CD14-positive monocyte (primary cell): ENCODE measurements at regions not wholly inside any gene's neighbourhood (a gene's known extent, or its start where the extent isn't known, plus 50 kb on each side); places are given as distances from the start of the nearest gene placed in this dataset.

Source experiments
- DNase-seq, 3 donors: peaks; one replicate each; pipeline ENCODE4 v3.0.0-alpha.2; 2011 to 2022
- H2AFZ ChIP-seq: 2 replicates; pipeline ENCODE4 v1.6.0; 2012; ENCODE audit warnings: mild to moderate bottlenecking, low read depth, low read length, inconsistent platforms; ENCODE audit not compliant: insufficient read depth, poor library complexity, severe bottlenecking
- H3K27ac ChIP-seq, 2 donors: 1 replicate in 1 of 2; 2 replicates in 1 of 2; pipeline ENCODE4 v1.5.1; 2012 to 2013; ENCODE audit warnings: low read length in 2 of 2, control low read depth in 1 of 2, inconsistent platforms in 1 of 2, low read depth in 1 of 2, mild to moderate bottlenecking in 1 of 2
- H3K27me3 ChIP-seq, 2 donors: one replicate each; pipeline versions ENCODE4 v1.6.0 to v1.6.1; 2011 to 2013; ENCODE audit warnings: low read length in 2 of 2; ENCODE audit not compliant: control insufficient read depth in 2 of 2, insufficient read depth in 2 of 2
- H3K36me3 ChIP-seq, 2 donors: replicated peaks in 1 of 2; 1 replicate in 1 of 2; 2 replicates in 1 of 2; pipeline versions ENCODE4 v1.5.1 to v1.6.1; 2012 to 2013; ENCODE audit warnings: low read length in 2 of 2, control low read depth in 1 of 2, inconsistent platforms in 1 of 2, mild to moderate bottlenecking in 1 of 2; ENCODE audit not compliant: insufficient read depth in 2 of 2, control insufficient read depth in 1 of 2
- H3K4me1 ChIP-seq, 2 donors: 1 replicate in 1 of 2; 2 replicates in 1 of 2; pipeline versions ENCODE4 v1.5.1 to v1.6.1; 2012 to 2013; ENCODE audit warnings: low read length in 2 of 2, control low read depth in 1 of 2, inconsistent platforms in 1 of 2, mild to moderate bottlenecking in 1 of 2, moderate library complexity in 1 of 2; ENCODE audit not compliant: insufficient read depth in 2 of 2, control insufficient read depth in 1 of 2
- H3K4me2 ChIP-seq: replicated peaks from 2 replicates; pipeline ENCODE3; 2012; ENCODE audit warnings: low read length, moderate library complexity, mild to moderate bottlenecking; ENCODE audit not compliant: poor library complexity, severe bottlenecking; ENCODE audit errors: extremely low read depth
- H3K4me3 ChIP-seq, 3 experiments: fragments of 200-600 bp in 1 of 3; sonication (generic) in 1 of 3; replicated peaks in 1 of 3; 1 replicate in 2 of 3; 2 replicates in 1 of 3; pipeline ENCODE4 v1.5.1; 2011 to 2013; ENCODE audit warnings: low read length in 3 of 3, mild to moderate bottlenecking in 3 of 3, control low read depth in 2 of 3, low read depth in 2 of 3, inconsistent platforms in 1 of 3, moderate library complexity in 1 of 3
- H3K79me2 ChIP-seq: 2 replicates; pipeline ENCODE4 v1.6.0; 2012; ENCODE audit warnings: mild to moderate bottlenecking, control low read depth, inconsistent platforms, low read length, moderate library complexity; ENCODE audit not compliant: insufficient read depth
- H3K9ac ChIP-seq: 2 replicates; pipeline ENCODE4 v1.6.0; 2017; ENCODE audit warnings: low read length, mild to moderate bottlenecking; ENCODE audit not compliant: insufficient read depth, poor library complexity, severe bottlenecking
- H3K9me3 ChIP-seq, 2 donors: replicated peaks in 1 of 2; 1 replicate in 1 of 2; 2 replicates in 1 of 2; pipeline versions ENCODE4 v1.5.1 to v1.6.1; 2012 to 2013; ENCODE audit warnings: low read length in 2 of 2, control low read depth in 1 of 2; ENCODE audit not compliant: control insufficient read depth in 1 of 2, insufficient read depth in 1 of 2
- H4K20me1 ChIP-seq: 2 replicates; pipeline ENCODE4 v1.6.0; 2012; ENCODE audit warnings: mild to moderate bottlenecking, low read length, control low read depth, moderate library complexity; ENCODE audit not compliant: insufficient read depth
- H3K27ac Mint-ChIP-seq, 7 donors: one replicate each; pipeline ENCODE4 v1.8.0; 2020; ENCODE audit warnings: mild to moderate bottlenecking in 7 of 7, mixed read lengths in 7 of 7, moderate library complexity in 6 of 7, inconsistent platforms in 2 of 7
- H3K27me3 Mint-ChIP-seq, 3 donors: one replicate each; pipeline ENCODE4 v1.8.0; 2021 to 2022; ENCODE audit warnings: low read depth in 3 of 3, mild to moderate bottlenecking in 3 of 3, mixed read lengths in 3 of 3, moderate library complexity in 3 of 3, inconsistent platforms in 1 of 3
- H3K36me3 Mint-ChIP-seq, 2 donors: one replicate each; pipeline ENCODE4 v1.8.0; 2020; ENCODE audit warnings: mixed read lengths in 2 of 2, inconsistent platforms in 1 of 2, mild to moderate bottlenecking in 1 of 2
- H3K4me1 Mint-ChIP-seq: one replicate; pipeline ENCODE4 v1.8.0; 2020; ENCODE audit warnings: mild to moderate bottlenecking, mixed read lengths
- H3K4me3 Mint-ChIP-seq, 2 donors: one replicate each; pipeline ENCODE4 v1.8.0; 2020; ENCODE audit warnings: mild to moderate bottlenecking in 2 of 2, mixed read lengths in 2 of 2, moderate library complexity in 1 of 2
- H3K9me3 Mint-ChIP-seq, 7 donors: one replicate each; pipeline ENCODE4 v1.8.0; 2020 to 2022; ENCODE audit warnings: mixed read lengths in 7 of 7, mild to moderate bottlenecking in 6 of 7, moderate library complexity in 6 of 7, inconsistent platforms in 2 of 7
- CTCF ChIP-seq: fragments of 200-600 bp; IDR thresholded peaks from one replicate; pipeline ENCODE4 v1.8.0; 2022; ENCODE audit warnings: antibody characterized with exemption, mild to moderate bottlenecking
- whole genome bisulfite sequencing: methylation state at CpG from one replicate; pipeline ENCODE4 v1.1.5; 2013; ENCODE audit warnings: missing lambda C conversion rate; ENCODE audit not compliant: insufficient coverage; 5-methylcytosine and 5-hydroxymethylcytosine counted together
- intact Hi-C, 2 donors: fragments of 100-400 bp; cut with micrococcal nuclease; formaldehyde crosslinking; loops; one replicate each; pipeline versions ENCODE4 v1.15.0 to v1.15.1; 2023

DNA sequence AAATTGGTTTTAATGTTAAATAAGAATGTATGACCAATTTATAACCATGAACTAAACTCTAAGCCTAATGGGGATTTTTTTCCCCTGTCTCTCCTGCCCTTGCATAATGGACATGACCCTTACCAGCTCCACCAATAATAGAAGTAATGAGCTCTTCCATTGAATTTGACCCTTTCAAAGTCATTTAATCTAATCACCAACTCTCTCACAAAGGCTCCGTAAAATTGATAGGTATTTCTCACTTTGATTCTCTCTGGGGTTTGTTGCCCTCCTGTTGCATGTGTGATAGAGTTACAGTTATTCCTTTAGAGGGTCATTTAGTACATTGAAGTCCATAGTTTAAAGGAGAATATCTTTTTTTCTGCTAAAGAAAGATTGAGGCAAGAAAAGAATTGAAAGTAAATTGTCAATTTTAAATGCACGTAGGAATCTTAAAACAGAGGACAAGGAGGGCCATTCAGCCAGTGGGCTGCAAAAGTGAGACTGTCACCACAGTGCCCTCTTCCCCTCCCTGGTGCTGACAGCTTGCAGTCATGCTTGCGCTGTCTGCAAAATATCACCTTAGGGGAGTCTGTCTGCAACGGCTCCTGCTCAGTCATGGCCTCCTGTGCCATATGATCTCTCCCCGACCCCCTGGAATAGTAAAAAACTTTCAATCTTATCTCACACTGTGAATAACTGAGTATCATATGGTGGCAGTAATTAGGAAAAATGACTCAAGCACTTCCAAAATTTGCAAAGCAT lies 307.5 kb upstream of the GNPDA2 start:
- no peaks in the 10 kb centered on the region for H3K4me1 ChIP-seq
- no peak for DNase-seq
- Mint-ChIP-seq H3K4me3 (no peak overlapping the region), H3K27ac (no peak overlapping the region), H3K27me3 (peaks cover 0 to 2% (median 0%) of the 10 kb centered on the region in 3 donors), H3K36me3 (no peaks in the 10 kb centered on the region), H3K4me1 (no peaks in the 10 kb centered on the region), H3K9me3 (peaks cover 0 to 6% (median 2%) of the 10 kb centered on the region in 7 donors)
- intact Hi-C loops = no loop called here
- H3K9ac ChIP-seq = no peak overlapping the region
- WGBS = 100% methylated on average over 1 of the region's 5 CpGs
- H3K36me3 ChIP-seq = no peaks in the 10 kb centered on the region
- H3K4me3 ChIP-seq = no peak overlapping the region
- no peak for TF ChIP-seq CTCF
- H4K20me1 ChIP-seq = no peaks in the 10 kb centered on the region
- H3K4me2 ChIP-seq = no peak overlapping the region
- no peaks in the 10 kb centered on the region for H3K27me3 ChIP-seq
- peaks cover 0 to 4% of the 10 kb centered on the region in 2 donors for H3K9me3 ChIP-seq
- H3K27ac ChIP-seq = no peak overlapping the region
- H2AFZ ChIP-seq = no peak overlapping the region
- H3K79me2 ChIP-seq = no peaks in the 10 kb centered on the region

DNA sequence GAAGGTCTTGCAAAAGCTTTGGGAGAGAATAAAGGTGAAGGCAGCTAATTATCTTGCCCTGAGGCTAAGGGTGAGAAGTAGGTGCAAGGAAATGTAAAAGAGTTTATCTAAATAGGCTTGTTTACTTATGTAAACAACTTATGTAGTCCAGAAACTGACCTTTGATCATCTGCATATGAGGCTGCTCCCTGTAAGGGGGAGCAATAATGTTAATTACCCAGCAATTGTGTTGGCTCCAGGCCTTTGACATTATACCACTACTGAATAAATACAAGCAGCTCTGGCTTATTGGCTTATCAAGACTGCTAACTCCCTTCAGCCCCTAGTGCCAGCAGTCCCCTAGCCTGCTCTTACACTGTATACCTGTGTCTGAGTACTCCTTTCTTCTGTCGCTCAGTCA lies 303.7 kb upstream of the GNPDA2 start:
- Histone ChIP-seq H3K79me2 (no peaks in the 10 kb centered on the region), H2AFZ (no peak overlapping the region), H4K20me1 (no peaks in the 10 kb centered on the region), H3K4me3 (no peak overlapping the region), H3K9ac (no peak overlapping the region), H3K4me2 (no peak overlapping the region), H3K9me3 (peaks cover 0 to 4% of the 10 kb centered on the region in 2 donors), H3K4me1 (no peaks in the 10 kb centered on the region), H3K27ac (no peak overlapping the region), H3K36me3 (no peaks in the 10 kb centered on the region), H3K27me3 (no peaks in the 10 kb centered on the region)
- no peak for TF ChIP-seq CTCF
- Mint-ChIP-seq H3K4me1 (no peaks in the 10 kb centered on the region), H3K4me3 (no peak overlapping the region), H3K9me3 (peaks cover 0 to 6% (median 2%) of the 10 kb centered on the region in 7 donors), H3K27me3 (peaks cover 0 to 2% (median 0%) of the 10 kb centered on the region in 3 donors), H3K36me3 (no peaks in the 10 kb centered on the region), H3K27ac (no peak overlapping the region)
- intact Hi-C loops = no loop called here
- DNase-seq = no peak
- no CpG with 5 or more reads among the region's 1 CpG for WGBS
